ENCODE measurements at regions not wholly inside any gene's neighbourhood (a gene's known extent, or its start where the extent isn't known, plus 50 kb on each side); places are given as distances from the start of the nearest gene placed in this dataset.

DNA sequence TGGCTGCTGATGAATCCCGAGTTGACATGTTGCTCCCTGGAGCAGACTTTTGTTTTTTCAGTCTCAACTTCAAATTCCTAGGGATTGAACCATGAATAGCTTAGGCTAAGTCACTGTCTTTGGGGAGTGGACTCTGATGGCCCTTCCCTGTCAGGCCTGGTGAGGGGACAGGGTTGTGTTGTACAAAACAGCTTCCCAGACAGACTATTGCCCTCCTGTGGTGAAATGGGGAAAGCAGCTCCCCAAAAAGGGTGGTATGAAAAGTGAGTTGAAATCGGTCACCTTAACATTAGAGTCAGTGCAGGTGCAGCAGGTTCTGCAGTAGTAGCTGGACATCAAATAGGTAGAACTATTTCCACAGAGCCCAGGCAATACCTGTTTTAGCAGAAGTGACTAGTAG is 775.6 kb downstream of the ROBO2 start:
- DNase-seq = no peak
- Histone ChIP-seq H3K4me3 (no peak overlapping the region), H3K27me3 (no peaks in the 10 kb centered on the region), H3K36me3 (no peaks in the 10 kb centered on the region), H3K4me1 (no peaks in the 10 kb centered on the region), H3K9me3 (no peaks in the 10 kb centered on the region), H3K27ac (no peak overlapping the region)
- in situ Hi-C loops (cut with MboI; ENCODE audit: low pct_ligation_motif_present in 1 of 4, low pct_unique_long_range_greater_than_20kb in 1 of 4, low sequenced_read_pairs in 3 of 4) = no loop called here
- WGBS, 2 donors (ENCODE audit: low coverage in 1 of 2) = 83 to 85% methylated on average over 1 to 2 of the region's 2 CpGs
- intact Hi-C loops (cut with DNase I; ENCODE audit: low total_unique reads) = no loop called here
- TF ChIP-seq POLR2A (IDR thresholded peaks at IDR 0.05) = no peak
- no peak for TF ChIP-seq EP300 (IDR thresholded peaks at IDR 0.05; ENCODE audit: low read depth)
- TF ChIP-seq, protein P1, sequence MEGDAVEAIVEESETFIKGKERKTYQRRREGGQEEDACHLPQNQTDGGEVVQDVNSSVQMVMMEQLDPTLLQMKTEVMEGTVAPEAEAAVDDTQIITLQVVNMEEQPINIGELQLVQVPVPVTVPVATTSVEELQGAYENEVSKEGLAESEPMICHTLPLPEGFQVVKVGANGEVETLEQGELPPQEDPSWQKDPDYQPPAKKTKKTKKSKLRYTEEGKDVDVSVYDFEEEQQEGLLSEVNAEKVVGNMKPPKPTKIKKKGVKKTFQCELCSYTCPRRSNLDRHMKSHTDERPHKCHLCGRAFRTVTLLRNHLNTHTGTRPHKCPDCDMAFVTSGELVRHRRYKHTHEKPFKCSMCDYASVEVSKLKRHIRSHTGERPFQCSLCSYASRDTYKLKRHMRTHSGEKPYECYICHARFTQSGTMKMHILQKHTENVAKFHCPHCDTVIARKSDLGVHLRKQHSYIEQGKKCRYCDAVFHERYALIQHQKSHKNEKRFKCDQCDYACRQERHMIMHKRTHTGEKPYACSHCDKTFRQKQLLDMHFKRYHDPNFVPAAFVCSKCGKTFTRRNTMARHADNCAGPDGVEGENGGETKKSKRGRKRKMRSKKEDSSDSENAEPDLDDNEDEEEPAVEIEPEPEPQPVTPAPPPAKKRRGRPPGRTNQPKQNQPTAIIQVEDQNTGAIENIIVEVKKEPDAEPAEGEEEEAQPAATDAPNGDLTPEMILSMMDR (IDR thresholded peaks at IDR 0.05) = no peak
- TF ChIP-seq POLR2AphosphoS5 (IDR thresholded peaks at IDR 0.05) = no peak

DNA sequence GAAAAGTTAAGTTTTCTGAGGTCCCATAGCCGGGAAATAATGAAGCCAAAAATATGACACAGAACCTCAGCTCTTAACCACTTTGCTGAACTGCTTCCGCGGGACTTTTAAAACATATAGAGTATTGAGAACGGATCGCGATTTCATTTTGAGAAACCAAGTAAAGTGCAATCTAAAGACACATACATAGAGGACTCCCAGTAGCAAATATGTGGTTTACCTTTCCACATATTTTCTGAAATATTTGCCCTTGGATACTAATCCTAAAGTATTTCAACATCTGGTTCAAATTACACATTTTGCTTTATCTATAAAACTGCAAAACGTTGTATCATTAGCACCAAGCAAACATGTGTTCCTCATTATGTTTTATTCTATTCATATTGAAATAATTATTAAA is 776.5 kb downstream of the ROBO2 start:
- no peaks in the 10 kb centered on the region for H3K36me3 ChIP-seq
- H3K9me3 ChIP-seq = no peaks in the 10 kb centered on the region
- TF ChIP-seq, protein P1 (IDR thresholded peaks at IDR 0.05) = no peak
- TF ChIP-seq POLR2A (IDR thresholded peaks at IDR 0.05) (no peak), EP300 (IDR thresholded peaks at IDR 0.05; ENCODE audit: low read depth) (no peak), POLR2AphosphoS5 (IDR thresholded peaks at IDR 0.05) (no peak)
- H3K4me1 ChIP-seq = no peaks in the 10 kb centered on the region
- intact Hi-C loops (cut with DNase I; ENCODE audit: low total_unique reads) (no loop called here), in situ Hi-C loops (cut with MboI; ENCODE audit: low pct_ligation_motif_present in 1 of 4, low pct_unique_long_range_greater_than_20kb in 1 of 4, low sequenced_read_pairs in 3 of 4) (no loop called here)
- H3K4me3 ChIP-seq = no peak overlapping the region
- 77 to 94% methylated on average over 7 of the region's 7 CpGs for WGBS, 2 donors (ENCODE audit: low coverage in 1 of 2)
- H3K27ac ChIP-seq = no peak overlapping the region
- H3K27me3 ChIP-seq = no peaks in the 10 kb centered on the region
- no peak for DNase-seq

- 79 to 100% methylated on average over 1 to 2 of the region's 2 CpGs for WGBS, 2 donors (ENCODE audit: low coverage in 1 of 2)
- Histone ChIP-seq H3K36me3 (no peaks in the 10 kb centered on the region), H3K27me3 (no peaks in the 10 kb centered on the region), H3K27ac (no peak overlapping the region), H3K4me1 (no peaks in the 10 kb centered on the region), H3K4me3 (no peak overlapping the region), H3K9me3 (peaks cover 0 to 2% of the 10 kb centered on the region in 2 donors)
- peak; percentile 21 for DNase-seq
- TF ChIP-seq POLR2A (IDR thresholded peaks at IDR 0.05) = no peak
- TF ChIP-seq EP300 (IDR thresholded peaks at IDR 0.05; ENCODE audit: low read depth) = no peak
- TF ChIP-seq, protein P1 (IDR thresholded peaks at IDR 0.05) = no peak
- no peak for TF ChIP-seq POLR2AphosphoS5 (IDR thresholded peaks at IDR 0.05)
- in situ Hi-C loops (cut with MboI; ENCODE audit: low pct_ligation_motif_present in 1 of 4, low pct_unique_long_range_greater_than_20kb in 1 of 4, low sequenced_read_pairs in 3 of 4) = no loop called here
- intact Hi-C loops (cut with DNase I; ENCODE audit: low total_unique reads) = no loop called here
Measured at GRCh38 chr3:77825001-77825827, 785.3 kb downstream of the ROBO2 start.

DNA sequence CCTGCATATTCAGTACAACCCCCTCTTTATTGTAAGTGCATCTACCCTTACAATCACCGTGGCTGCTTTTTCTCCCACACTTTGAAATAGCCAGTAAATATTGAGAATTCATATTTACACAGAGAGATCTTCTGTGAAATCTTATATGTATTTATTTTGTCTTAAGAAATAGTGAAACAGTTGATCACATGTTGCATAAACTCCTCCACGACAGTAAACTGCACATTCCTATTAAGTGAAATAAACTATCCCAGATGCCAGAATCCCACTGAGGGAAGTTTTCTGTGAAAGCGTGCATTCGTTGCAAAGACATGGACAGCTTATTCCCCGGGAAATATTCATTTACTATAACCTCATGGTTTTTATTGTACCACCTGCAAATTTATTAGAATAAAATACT is 796.0 kb downstream of the ROBO2 start:
- Histone ChIP-seq H3K4me1 (peaks cover 0 to 3% (median 0%) of the 10 kb centered on the region in 4 donors), H3K4me3 (no peak overlapping the region), H3K9me3 (no peaks in the 10 kb centered on the region), H3K36me3 (no peaks in the 10 kb centered on the region), H3K27ac (no peak overlapping the region), H3K27me3 (no peaks in the 10 kb centered on the region)
- TF ChIP-seq POLR2A (IDR thresholded peaks at IDR 0.05) (no peak), POLR2AphosphoS5 (IDR thresholded peaks at IDR 0.05) (no peak), EP300 (IDR thresholded peaks at IDR 0.05; ENCODE audit: low read depth) (no peak)
- TF ChIP-seq, protein P1 (IDR thresholded peaks at IDR 0.05) = no peak
- DNase-seq = no peak
- intact Hi-C loops (cut with DNase I; ENCODE audit: low total_unique reads) (no loop called here), in situ Hi-C loops (cut with MboI; ENCODE audit: low pct_ligation_motif_present in 1 of 4, low pct_unique_long_range_greater_than_20kb in 1 of 4, low sequenced_read_pairs in 3 of 4) (no loop called here)
- 43 to 62% methylated on average over 3 to 5 of the region's 5 CpGs for WGBS, 2 donors (ENCODE audit: low coverage in 1 of 2)

Data from transverse colon (tissue), 4 donors.